Upper lobe of left lung (tissue), 6 donors: ENCODE measurements at regions not wholly inside any gene's neighbourhood (a gene's known extent, or its start where the extent isn't known, plus 50 kb on each side); places are given as distances from the start of the nearest gene placed in this dataset.

Experiments
- ATAC-seq, 2 donors: fragments of 200-7000 bp; cut with Tn5 transposase; one replicate each; pipeline ENCODE4 v1.9.1; 2022; ENCODE audit warnings: mild to moderate bottlenecking in 2 of 2, moderate library complexity in 2 of 2; ENCODE audit not compliant: low FRiP score in 2 of 2
- DNase-seq, 2 donors: peaks; one replicate each; pipeline ENCODE4 v3.0.0-alpha.2; 2019 to 2020
- H3K27ac ChIP-seq, 4 donors: fragments of 200-600 bp; sonication (generic); one replicate each; pipeline ENCODE4 v1.5.1; 2016 to 2019
- H3K27me3 ChIP-seq, 4 donors: fragments of 200-600 bp; sonication (generic); one replicate each; pipeline ENCODE4 v1.5.1; 2017 to 2019
- H3K36me3 ChIP-seq, 4 donors: fragments of 200-600 bp; sonication (generic); one replicate each; pipeline ENCODE4 v1.5.1; 2016 to 2019
- H3K4me1 ChIP-seq, 4 donors: fragments of 200-600 bp; sonication (generic); one replicate each; pipeline ENCODE4 v1.5.1; 2018 to 2019
- H3K4me3 ChIP-seq, 4 donors: fragments of 200-600 bp; sonication (generic); one replicate each; pipeline ENCODE4 v1.5.1; 2017 to 2019; ENCODE audit warnings: mild to moderate bottlenecking in 2 of 4, moderate library complexity in 1 of 4
- H3K9me3 ChIP-seq, 4 donors: fragments of 200-600 bp; sonication (generic); one replicate each; pipeline ENCODE4 v1.5.1; 2018 to 2019
- EP300 ChIP-seq, 4 donors: sonication (generic); formaldehyde crosslinking; IDR thresholded peaks; one replicate each; pipeline ENCODE4 v1.5.1; 2017; ENCODE audit warnings: antibody characterized with exemption in 4 of 4, control low read depth in 2 of 4
- POLR2A ChIP-seq, 4 donors: fragments of 450-650 bp; IDR thresholded peaks; one replicate each; pipeline ENCODE4 v1.5.1; 2016 to 2017; ENCODE audit warnings: antibody characterized with exemption in 4 of 4, mild to moderate bottlenecking in 2 of 4
- POLR2AphosphoS5 ChIP-seq, 2 donors: sonication (generic); formaldehyde crosslinking; IDR thresholded peaks; one replicate each; pipeline ENCODE4 v1.5.1; 2017; ENCODE audit warnings: antibody characterized with exemption in 2 of 2
- WGBS, 2 donors: methylation state at CpG; one replicate each; pipeline ENCODE4 v1.1.5; 2017 to 2018; 5-methylcytosine and 5-hydroxymethylcytosine counted together
- TF ChIP-seq, protein P1 (sequence below), 6 experiments: fragments of 450-650 bp in 4 of 6; fragments of 200-600 bp in 2 of 6; sonication (generic) in 2 of 6; IDR thresholded peaks; one replicate each; pipeline ENCODE4 v1.5.1; 2016 to 2019; ENCODE audit warnings: antibody characterized with exemption in 6 of 6
- donor health status: DM: no; HTN: no; CAD: no; lungs with moderate emphysema.
- donor health status: DM: no; HTN: yes; CAD: no; lungs with severe emphysema.

DNA sequence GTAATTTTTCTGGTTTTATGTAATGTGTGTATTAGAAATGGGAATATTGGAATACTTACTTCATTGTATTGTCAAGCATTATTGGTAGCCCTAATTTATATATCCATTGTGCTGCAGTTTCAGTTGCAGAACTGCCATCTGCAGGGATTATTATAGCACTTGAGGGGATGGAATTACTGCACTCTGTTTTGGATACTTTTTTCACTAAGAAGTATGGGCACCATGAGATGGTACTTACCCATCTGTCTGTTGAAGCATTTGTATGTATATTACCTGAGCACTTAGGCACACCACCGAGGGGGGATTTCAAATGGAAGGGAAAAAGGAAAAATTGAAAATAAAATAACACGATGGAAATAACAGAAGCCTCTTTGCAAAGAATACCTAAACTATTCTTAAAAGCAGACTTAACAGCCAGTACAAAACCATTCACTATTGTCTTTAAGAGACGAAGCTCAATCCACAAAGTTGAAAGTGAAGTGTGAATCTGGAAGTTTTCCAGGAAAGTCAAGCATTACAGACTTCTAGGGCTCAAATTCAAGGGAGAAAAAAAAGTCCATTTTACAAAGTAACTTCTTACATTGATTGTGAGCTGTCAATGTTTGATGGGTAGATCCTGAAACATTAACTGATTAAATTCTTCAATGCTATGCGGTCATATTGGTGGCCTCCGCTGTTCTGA is 318.7 kb downstream of the SOX4 start:
- TF ChIP-seq, protein P1, sequence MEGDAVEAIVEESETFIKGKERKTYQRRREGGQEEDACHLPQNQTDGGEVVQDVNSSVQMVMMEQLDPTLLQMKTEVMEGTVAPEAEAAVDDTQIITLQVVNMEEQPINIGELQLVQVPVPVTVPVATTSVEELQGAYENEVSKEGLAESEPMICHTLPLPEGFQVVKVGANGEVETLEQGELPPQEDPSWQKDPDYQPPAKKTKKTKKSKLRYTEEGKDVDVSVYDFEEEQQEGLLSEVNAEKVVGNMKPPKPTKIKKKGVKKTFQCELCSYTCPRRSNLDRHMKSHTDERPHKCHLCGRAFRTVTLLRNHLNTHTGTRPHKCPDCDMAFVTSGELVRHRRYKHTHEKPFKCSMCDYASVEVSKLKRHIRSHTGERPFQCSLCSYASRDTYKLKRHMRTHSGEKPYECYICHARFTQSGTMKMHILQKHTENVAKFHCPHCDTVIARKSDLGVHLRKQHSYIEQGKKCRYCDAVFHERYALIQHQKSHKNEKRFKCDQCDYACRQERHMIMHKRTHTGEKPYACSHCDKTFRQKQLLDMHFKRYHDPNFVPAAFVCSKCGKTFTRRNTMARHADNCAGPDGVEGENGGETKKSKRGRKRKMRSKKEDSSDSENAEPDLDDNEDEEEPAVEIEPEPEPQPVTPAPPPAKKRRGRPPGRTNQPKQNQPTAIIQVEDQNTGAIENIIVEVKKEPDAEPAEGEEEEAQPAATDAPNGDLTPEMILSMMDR (IDR thresholded peaks at IDR 0.05), result no peak
- no peak for TF ChIP-seq EP300 (IDR thresholded peaks at IDR 0.05)
- TF ChIP-seq POLR2A (IDR thresholded peaks at IDR 0.05), result no peak
- TF ChIP-seq POLR2AphosphoS5 (IDR thresholded peaks at IDR 0.05), result no peak
- H3K4me3 ChIP-seq, result no peak overlapping the region
- DNase-seq (no peak), ATAC-seq (no peak)
- no peak overlapping the region for H3K27ac ChIP-seq
- no peaks in the 10 kb centered on the region for H3K9me3 ChIP-seq
- no peaks in the 10 kb centered on the region for H3K27me3 ChIP-seq
- peaks cover 0 to 17% (median 6%) of the 10 kb centered on the region in 4 donors for H3K4me1 ChIP-seq
- no peaks in the 10 kb centered on the region for H3K36me3 ChIP-seq
- 65 to 69% methylated on average over 5 of the region's 5 CpGs for WGBS, 2 donors

DNA sequence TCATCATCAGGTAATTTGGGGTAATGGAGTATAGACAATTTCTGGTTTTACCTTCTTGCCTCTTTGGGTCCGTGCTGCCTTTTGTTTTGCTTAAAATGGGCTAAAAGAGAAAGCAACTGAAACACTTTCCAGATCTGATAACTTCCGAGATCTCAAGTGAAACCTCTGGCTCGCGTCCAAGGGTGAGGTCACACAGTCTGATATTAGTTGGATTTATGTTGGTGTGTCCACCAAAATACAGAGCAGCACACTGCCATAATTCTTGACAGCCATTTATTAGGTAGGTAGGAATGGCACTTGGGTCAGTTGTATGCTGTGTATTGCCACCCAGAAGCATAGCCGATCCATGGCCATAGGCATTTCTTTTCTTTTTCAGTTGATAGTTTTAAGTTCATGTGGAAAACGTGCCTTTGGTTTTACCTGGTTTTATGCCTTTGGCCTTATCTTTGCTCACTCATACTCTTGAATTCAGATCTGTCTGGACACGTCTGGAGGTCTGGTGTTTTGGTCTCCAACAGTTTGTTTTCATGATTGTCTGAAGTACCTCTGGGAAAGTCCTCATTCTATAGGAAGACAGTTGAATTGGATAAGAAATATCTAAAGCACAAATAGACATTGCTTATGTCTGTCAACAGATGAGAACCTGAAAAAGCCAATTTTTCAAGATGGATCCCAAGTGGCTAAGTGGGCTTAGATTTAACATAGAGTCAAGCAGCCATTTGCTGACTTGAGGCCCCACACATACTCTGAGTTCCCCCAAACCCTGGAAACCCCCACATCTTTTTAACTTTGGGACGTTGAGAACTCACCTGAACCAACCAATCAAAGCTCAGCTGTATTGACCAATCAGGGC is 320.8 kb downstream of the SOX4 start:
- DNase-seq, result peak in 1 of 2 donors; percentile 85
- Histone ChIP-seq H3K27ac (peak overlapping the region in 1 of 4 donors; percentile 38), H3K9me3 (no peaks in the 10 kb centered on the region), H3K4me1 (peaks cover 0 to 17% (median 6%) of the 10 kb centered on the region in 4 donors), H3K27me3 (no peaks in the 10 kb centered on the region), H3K4me3 (peak overlapping the region in 3 of 4 donors; percentile 19 to 40 (median 30)), H3K36me3 (no peaks in the 10 kb centered on the region)
- TF ChIP-seq POLR2A (IDR thresholded peaks at IDR 0.05) (no peak), POLR2AphosphoS5 (IDR thresholded peaks at IDR 0.05) (no peak), EP300 (IDR thresholded peaks at IDR 0.05) (no peak)
- TF ChIP-seq, protein P1 (IDR thresholded peaks at IDR 0.05), result no peak
- peak in 1 of 2 donors; percentile 64 for ATAC-seq
- WGBS, 2 donors, result 23 to 38% methylated on average over 7 to 8 of the region's 8 CpGs

DNA sequence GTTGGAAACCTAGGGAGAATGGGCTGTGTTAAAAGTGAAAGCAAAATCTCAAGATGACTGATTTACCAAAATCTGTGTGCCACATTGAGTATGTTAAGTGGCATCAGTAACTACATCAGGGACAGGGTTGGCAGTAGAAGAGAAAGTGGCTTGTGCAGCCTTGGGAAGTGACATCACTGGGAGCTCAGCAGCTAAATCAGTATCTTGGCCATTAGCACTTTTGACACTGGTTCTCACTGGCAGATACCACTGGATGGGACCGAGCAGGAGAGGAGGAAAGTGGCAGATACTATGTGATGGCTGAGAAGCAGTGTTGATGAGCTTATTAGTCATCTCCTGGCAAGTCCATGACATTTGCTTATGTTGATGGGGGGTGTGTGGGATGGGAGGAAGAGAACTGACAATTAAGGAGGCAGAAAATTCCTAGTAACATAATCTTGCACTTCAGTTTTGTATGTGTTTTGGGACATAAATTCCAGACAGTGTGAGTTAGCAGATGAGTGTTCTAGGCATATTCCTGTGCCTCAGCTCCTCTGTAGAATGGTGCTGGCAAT is 322.2 kb downstream of the SOX4 start:
- DNase-seq (no peak), ATAC-seq (peak in 1 of 2 donors; percentile 19)
- H3K4me1 ChIP-seq, result peaks cover 0 to 17% (median 6%) of the 10 kb centered on the region in 4 donors
- H3K36me3 ChIP-seq, result no peaks in the 10 kb centered on the region
- no peak overlapping the region for H3K4me3 ChIP-seq
- H3K27me3 ChIP-seq, result no peaks in the 10 kb centered on the region
- WGBS, 2 donors, result 33 to 47% methylated on average over 1 of the region's 1 CpG
- H3K9me3 ChIP-seq, result no peaks in the 10 kb centered on the region
- TF ChIP-seq POLR2AphosphoS5 (IDR thresholded peaks at IDR 0.05) (no peak), POLR2A (IDR thresholded peaks at IDR 0.05) (no peak), EP300 (IDR thresholded peaks at IDR 0.05) (no peak)
- TF ChIP-seq, protein P1 (IDR thresholded peaks at IDR 0.05), result no peak
- H3K27ac ChIP-seq, result no peak overlapping the region

DNA sequence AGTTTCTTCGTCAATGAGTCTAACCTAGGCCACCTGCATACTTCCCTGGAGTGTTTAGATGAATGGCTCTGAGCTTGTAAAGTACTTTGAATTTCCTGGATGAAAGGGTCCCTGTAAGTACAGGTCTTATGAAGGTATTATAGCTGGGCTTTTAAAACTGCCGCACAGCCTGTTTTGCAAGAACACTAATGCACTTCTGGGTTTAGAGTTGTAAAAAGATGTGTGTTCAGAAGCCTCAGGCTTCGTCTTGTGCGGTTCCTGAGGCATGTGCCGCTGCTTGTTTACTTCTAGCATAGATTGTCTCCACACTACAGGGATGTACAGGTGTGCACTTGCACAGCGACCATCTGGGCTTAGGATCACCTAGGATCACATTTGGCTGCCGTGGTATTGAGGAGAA is 324.5 kb downstream of the SOX4 start:
- WGBS, 2 donors, result 68 to 77% methylated on average over 7 of the region's 7 CpGs
- Histone ChIP-seq H3K4me1 (peaks cover 0 to 8% (median 6%) of the 10 kb centered on the region in 4 donors), H3K36me3 (no peaks in the 10 kb centered on the region), H3K9me3 (no peaks in the 10 kb centered on the region), H3K27ac (no peak overlapping the region), H3K27me3 (no peaks in the 10 kb centered on the region), H3K4me3 (no peak overlapping the region)
- DNase-seq (no peak), ATAC-seq (no peak)
- TF ChIP-seq EP300 (IDR thresholded peaks at IDR 0.05) (no peak), POLR2A (IDR thresholded peaks at IDR 0.05) (no peak), POLR2AphosphoS5 (IDR thresholded peaks at IDR 0.05) (no peak)
- TF ChIP-seq, protein P1 (IDR thresholded peaks at IDR 0.05), result no peak
